Cardiac muscle cell (in vitro differentiated cells and primary cell): ENCODE measurements at regions not wholly inside any gene's neighbourhood (a gene's known extent, or its start where the extent isn't known, plus 50 kb on each side); places are given as distances from the start of the nearest gene placed in this dataset.

Experiments
- DNase-seq, 2 donors: peaks; one replicate each; pipeline versions ENCODE4 v3.0.0 to v3.0.0-alpha.2; 2010 to 2017; ENCODE audit warnings: low read depth in 1 of 2, low spot score in 1 of 2
- H3K27ac ChIP-seq: fragments of 200-600 bp; sonication (generic); 2 replicates; pipeline ENCODE4 v1.5.1; 2016
- H3K27me3 ChIP-seq: fragments of 200-600 bp; sonication (generic); 2 replicates; pipeline ENCODE4 v1.6.0; 2016; ENCODE audit warnings: control low read depth
- H3K36me3 ChIP-seq: fragments of 200-600 bp; sonication (generic); 2 replicates; pipeline ENCODE4 v1.5.1; 2016; ENCODE audit warnings: control low read depth
- H3K4me1 ChIP-seq: fragments of 200-600 bp; sonication (generic); 2 replicates; pipeline ENCODE4 v1.8.1; 2017; ENCODE audit warnings: low read depth, mild to moderate bottlenecking, mixed run types
- H3K4me3 ChIP-seq: fragments of 200-600 bp; sonication (generic); 2 replicates; pipeline ENCODE4 v1.5.1; 2016; ENCODE audit warnings: mild to moderate bottlenecking
- H3K9me3 ChIP-seq: fragments of 200-600 bp; sonication (generic); 2 replicates; pipeline ENCODE4 v1.5.1; 2017; ENCODE audit warnings: low read depth, mild to moderate bottlenecking, control low read depth
- TF ChIP-seq, protein P1 (sequence below): IDR thresholded peaks from 2 replicates; pipeline ENCODE4 v1.5.1; 2012; ENCODE audit warnings: low read depth, mild to moderate bottlenecking, low read length

DNA sequence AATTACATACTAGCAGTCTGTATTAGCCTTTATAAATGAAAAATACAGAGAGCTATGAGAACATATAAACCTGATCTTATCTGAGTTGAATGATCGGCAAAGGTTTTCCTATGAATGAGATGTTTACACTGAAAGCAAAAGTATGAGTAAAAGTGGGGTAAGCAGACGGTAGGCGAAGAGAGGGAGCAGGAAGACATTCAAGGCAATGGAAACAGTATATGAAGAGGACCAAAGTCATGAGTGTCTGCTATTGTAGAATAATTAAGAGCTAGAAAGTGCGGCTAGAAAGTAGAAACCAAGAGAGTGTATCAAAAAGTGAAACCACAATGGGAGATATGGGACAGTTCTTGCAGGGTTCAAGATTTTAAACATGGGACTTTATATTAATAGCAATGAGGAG is 67.0 kb upstream of the TMLHE start:
- no peaks in the 10 kb centered on the region for H3K9me3 ChIP-seq
- TF ChIP-seq, protein P1, sequence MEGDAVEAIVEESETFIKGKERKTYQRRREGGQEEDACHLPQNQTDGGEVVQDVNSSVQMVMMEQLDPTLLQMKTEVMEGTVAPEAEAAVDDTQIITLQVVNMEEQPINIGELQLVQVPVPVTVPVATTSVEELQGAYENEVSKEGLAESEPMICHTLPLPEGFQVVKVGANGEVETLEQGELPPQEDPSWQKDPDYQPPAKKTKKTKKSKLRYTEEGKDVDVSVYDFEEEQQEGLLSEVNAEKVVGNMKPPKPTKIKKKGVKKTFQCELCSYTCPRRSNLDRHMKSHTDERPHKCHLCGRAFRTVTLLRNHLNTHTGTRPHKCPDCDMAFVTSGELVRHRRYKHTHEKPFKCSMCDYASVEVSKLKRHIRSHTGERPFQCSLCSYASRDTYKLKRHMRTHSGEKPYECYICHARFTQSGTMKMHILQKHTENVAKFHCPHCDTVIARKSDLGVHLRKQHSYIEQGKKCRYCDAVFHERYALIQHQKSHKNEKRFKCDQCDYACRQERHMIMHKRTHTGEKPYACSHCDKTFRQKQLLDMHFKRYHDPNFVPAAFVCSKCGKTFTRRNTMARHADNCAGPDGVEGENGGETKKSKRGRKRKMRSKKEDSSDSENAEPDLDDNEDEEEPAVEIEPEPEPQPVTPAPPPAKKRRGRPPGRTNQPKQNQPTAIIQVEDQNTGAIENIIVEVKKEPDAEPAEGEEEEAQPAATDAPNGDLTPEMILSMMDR, result no peak
- no peaks in the 10 kb centered on the region for H3K27me3 ChIP-seq
- no peaks in the 10 kb centered on the region for H3K4me1 ChIP-seq
- no peak for DNase-seq
- H3K36me3 ChIP-seq, result no peaks in the 10 kb centered on the region
- no peak overlapping the region for H3K4me3 ChIP-seq
- H3K27ac ChIP-seq, result no peak overlapping the region

DNA sequence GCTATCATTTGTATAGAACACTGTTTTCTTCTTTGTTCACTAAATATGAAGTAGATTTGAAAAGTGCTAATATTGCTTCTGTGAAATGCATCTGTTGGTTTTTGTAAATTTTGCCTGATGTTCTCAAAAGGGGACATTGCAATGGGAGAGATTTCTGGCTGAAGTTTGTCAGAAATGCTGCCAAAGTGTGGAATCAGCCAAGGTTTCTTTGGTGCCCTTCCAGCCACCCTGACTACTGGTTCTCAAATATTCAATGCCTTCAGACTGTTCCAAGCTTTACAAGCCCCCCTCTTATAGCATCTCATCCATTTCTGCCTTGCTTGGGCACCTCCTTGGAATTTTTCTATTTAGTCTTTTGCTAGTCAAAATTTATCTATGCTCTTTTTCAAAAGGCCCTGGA is 60.6 kb upstream of the TMLHE start:
- Histone ChIP-seq H3K4me1 (no peaks in the 10 kb centered on the region), H3K9me3 (no peaks in the 10 kb centered on the region), H3K27ac (no peak overlapping the region), H3K27me3 (no peaks in the 10 kb centered on the region), H3K36me3 (no peaks in the 10 kb centered on the region), H3K4me3 (no peak overlapping the region)
- no peak for DNase-seq
- TF ChIP-seq, protein P1, result no peak

DNA sequence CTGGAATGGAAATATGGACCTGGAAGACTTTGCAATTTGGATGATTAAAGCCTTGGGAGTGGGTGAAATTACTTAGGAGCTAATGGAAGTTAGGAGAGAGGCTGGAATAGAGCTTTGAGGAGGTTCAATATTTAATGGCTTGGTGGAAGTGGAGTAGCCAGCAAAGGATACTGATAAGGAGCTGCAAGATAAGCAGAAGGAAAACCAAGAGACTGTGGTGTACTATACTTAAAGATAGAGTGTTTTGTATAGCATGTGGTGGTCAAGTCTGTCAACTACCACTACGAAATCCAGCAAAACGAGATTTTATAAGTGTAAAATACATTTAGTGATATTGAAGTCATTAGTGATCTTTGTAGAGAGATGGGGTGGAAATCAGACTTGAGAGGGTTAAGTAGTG is 54.0 kb upstream of the TMLHE start:
- H3K27me3 ChIP-seq, result no peaks in the 10 kb centered on the region
- DNase-seq, result no peak

More for the DNA sequence above, 54.0 kb upstream of the TMLHE start:
- H3K27ac ChIP-seq, result no peak overlapping the region
- TF ChIP-seq, protein P1, result no peak
- H3K9me3 ChIP-seq, result no peaks in the 10 kb centered on the region
- H3K36me3 ChIP-seq, result no peaks in the 10 kb centered on the region
- no peaks in the 10 kb centered on the region for H3K4me1 ChIP-seq
- H3K4me3 ChIP-seq, result no peak overlapping the region
